Sigmoid colon (tissue), 6 donors: ENCODE measurements at regions not wholly inside any gene's neighbourhood (a gene's known extent, or its start where the extent isn't known, plus 50 kb on each side); places are given as distances from the start of the nearest gene placed in this dataset.

ENCODE experiments used
- DNase-seq: peaks from one replicate; pipeline ENCODE4 v3.0.0-alpha.2; 2019
- H3K27ac ChIP-seq, 4 donors: fragments of 200-600 bp; sonication (generic); one replicate each; pipeline ENCODE4 v1.5.1; 2016 to 2019; ENCODE audit warnings: mild to moderate bottlenecking in 1 of 4
- H3K27me3 ChIP-seq, 3 donors: fragments of 200-600 bp; sonication (generic); one replicate each; pipeline ENCODE4 v1.5.1; 2019; ENCODE audit warnings: mild to moderate bottlenecking in 1 of 3
- H3K36me3 ChIP-seq, 4 donors: fragments of 200-600 bp; sonication (generic); one replicate each; pipeline ENCODE4 v1.5.1; 2016 to 2019
- H3K4me1 ChIP-seq, 4 donors: fragments of 200-600 bp; sonication (generic); one replicate each; pipeline ENCODE4 v1.5.1; 2017 to 2019
- H3K4me3 ChIP-seq, 4 donors: fragments of 200-600 bp; sonication (generic); one replicate each; pipeline ENCODE4 v1.5.1; 2017 to 2019; ENCODE audit warnings: mild to moderate bottlenecking in 2 of 4, moderate library complexity in 1 of 4
- H3K9me3 ChIP-seq, 4 donors: fragments of 200-600 bp in 3 of 4; sonication (generic) in 3 of 4; one replicate each; pipeline versions ENCODE4 v1.5.1 to v1.6.1; 2013 to 2019
- EP300 ChIP-seq, 4 donors: sonication (generic); formaldehyde crosslinking; IDR thresholded peaks; one replicate each; pipeline ENCODE4 v1.6.1; 2017; ENCODE audit warnings: antibody characterized with exemption in 4 of 4
- POLR2A ChIP-seq, 2 donors: fragments of 450-650 bp; IDR thresholded peaks; one replicate each; pipeline ENCODE4 v1.6.1; 2016; ENCODE audit warnings: antibody characterized with exemption in 2 of 2, mild to moderate bottlenecking in 2 of 2, moderate library complexity in 2 of 2
- POLR2AphosphoS5 ChIP-seq, 4 donors: sonication (generic); formaldehyde crosslinking; IDR thresholded peaks; one replicate each; pipeline ENCODE4 v1.6.1; 2017; ENCODE audit warnings: antibody characterized with exemption in 4 of 4
- WGBS, 2 donors: extraction: QIAGEN DNeasy Blood & Tissue Kit; methylation state at CpG; one replicate each; pipeline ENCODE4 v1.1.7; 2013; 5-methylcytosine and 5-hydroxymethylcytosine counted together
- intact Hi-C: fragments of 100-400 bp; cut with DNase I; formaldehyde crosslinking; loops from one replicate; pipeline ENCODE4 v1.15.1; 2023
- TF ChIP-seq, protein P1 (sequence below), 4 experiments: fragments of 450-650 bp in 3 of 4; fragments of 200-600 bp in 1 of 4; IDR thresholded peaks; one replicate each; pipeline ENCODE4 v1.5.1; 2016 to 2019; ENCODE audit warnings: antibody characterized with exemption in 4 of 4, mild to moderate bottlenecking in 3 of 4, moderate library complexity in 2 of 4
- donor health status: healthy with polysubstance abuse.
- donor health status: healthy.

DNA sequence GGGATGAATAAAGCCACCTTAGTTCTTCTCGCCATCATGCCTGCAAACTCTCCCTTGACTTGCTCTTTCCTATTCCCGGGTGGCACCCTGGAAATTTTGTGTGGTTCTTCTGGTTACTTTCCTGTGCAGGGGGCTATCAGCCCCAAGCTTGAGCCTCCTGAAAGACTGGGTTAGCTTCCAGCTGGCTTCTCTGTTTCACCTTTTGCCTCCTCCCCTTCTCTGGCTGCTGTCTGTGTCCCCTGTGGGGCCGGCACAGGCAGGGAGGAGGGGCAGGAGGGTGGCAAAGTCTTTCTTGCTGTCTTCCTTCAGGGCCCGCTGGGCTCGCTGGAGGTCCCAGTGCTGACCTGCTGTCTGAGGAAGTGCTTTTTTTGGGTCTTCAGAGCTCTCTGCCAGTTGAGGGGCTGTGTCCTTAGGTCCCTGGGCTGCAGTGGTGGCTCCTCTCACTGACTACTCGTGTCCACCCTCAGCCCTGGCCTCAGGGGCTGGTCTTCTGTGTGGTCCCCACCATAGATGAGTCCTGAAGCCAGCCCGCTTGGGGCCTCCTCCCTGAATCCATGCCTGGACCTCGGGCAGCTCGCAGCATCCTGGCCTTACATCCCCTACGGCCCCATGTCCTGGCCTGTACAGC is 196.5 kb downstream of the KLF13 start:
- Histone ChIP-seq H3K27me3 (no peaks in the 10 kb centered on the region), H3K4me1 (no peaks in the 10 kb centered on the region), H3K27ac (no peak overlapping the region), H3K36me3 (no peaks in the 10 kb centered on the region), H3K4me3 (no peak overlapping the region), H3K9me3 (no peaks in the 10 kb centered on the region)
- 90 to 95% methylated on average over 10 of the region's 10 CpGs for WGBS, 2 donors
- intact Hi-C loops, result no loop called here
- TF ChIP-seq, protein P1, sequence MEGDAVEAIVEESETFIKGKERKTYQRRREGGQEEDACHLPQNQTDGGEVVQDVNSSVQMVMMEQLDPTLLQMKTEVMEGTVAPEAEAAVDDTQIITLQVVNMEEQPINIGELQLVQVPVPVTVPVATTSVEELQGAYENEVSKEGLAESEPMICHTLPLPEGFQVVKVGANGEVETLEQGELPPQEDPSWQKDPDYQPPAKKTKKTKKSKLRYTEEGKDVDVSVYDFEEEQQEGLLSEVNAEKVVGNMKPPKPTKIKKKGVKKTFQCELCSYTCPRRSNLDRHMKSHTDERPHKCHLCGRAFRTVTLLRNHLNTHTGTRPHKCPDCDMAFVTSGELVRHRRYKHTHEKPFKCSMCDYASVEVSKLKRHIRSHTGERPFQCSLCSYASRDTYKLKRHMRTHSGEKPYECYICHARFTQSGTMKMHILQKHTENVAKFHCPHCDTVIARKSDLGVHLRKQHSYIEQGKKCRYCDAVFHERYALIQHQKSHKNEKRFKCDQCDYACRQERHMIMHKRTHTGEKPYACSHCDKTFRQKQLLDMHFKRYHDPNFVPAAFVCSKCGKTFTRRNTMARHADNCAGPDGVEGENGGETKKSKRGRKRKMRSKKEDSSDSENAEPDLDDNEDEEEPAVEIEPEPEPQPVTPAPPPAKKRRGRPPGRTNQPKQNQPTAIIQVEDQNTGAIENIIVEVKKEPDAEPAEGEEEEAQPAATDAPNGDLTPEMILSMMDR (IDR thresholded peaks at IDR 0.05), result no peak
- no peak for TF ChIP-seq EP300 (IDR thresholded peaks at IDR 0.05)
- TF ChIP-seq POLR2AphosphoS5 (IDR thresholded peaks at IDR 0.05), result no peak
- TF ChIP-seq POLR2A (IDR thresholded peaks at IDR 0.05), result no peak
- DNase-seq, result no peak

GRCh38 chr15:31523655-31524049 is 197.0 kb downstream of the KLF13 start:
- Histone ChIP-seq H3K4me1 (no peaks in the 10 kb centered on the region), H3K27ac (no peak overlapping the region), H3K36me3 (no peaks in the 10 kb centered on the region), H3K4me3 (no peak overlapping the region), H3K27me3 (no peaks in the 10 kb centered on the region), H3K9me3 (no peaks in the 10 kb centered on the region)
- DNase-seq, result no peak
- intact Hi-C loops, result no loop called here
- TF ChIP-seq POLR2AphosphoS5 (IDR thresholded peaks at IDR 0.05) (no peak), POLR2A (IDR thresholded peaks at IDR 0.05) (no peak), EP300 (IDR thresholded peaks at IDR 0.05) (no peak)
- TF ChIP-seq, protein P1 (IDR thresholded peaks at IDR 0.05), result no peak
- WGBS, 2 donors, result 85 to 88% methylated on average over 5 of the region's 5 CpGs

GRCh38 chr15:31525185-31525695 is 198.6 kb downstream of the KLF13 start:
- no peak for DNase-seq
- intact Hi-C loops, result no loop called here

DNA sequence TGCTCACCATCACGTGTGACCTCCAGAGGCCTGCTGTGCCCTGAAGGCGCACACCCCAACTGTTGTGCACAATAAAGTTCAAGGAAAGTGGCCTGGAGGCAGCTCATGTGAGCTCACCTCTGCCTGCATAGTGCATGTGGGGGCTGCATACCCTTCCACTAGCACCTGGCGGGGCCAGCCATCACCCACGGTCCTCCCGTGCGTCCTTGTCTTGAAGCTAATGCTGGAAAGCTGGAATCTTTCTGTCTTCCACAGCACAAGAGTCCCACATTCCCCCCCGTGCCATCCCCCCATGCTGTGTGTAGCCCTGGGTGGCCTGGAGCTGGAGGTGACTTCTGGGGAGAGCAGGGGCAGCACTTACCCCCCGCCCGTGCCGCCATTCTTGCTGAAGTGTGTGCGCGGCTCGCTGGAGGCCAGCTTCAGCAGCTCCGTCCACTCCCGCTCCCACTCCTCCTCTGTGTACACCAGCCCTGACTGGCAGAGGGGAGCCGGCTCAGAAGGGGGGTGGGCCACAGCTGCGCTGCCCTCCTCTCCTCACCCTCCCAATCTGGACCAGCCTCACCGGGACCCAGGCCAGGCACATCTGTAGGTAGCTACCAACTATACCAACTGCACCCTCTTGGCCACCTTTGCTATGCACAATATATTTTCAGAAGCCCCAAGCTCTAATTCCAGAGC is 199.5 kb downstream of the KLF13 start:
- no peaks in the 10 kb centered on the region for H3K36me3 ChIP-seq
- no peaks in the 10 kb centered on the region for H3K9me3 ChIP-seq
- 90 to 96% methylated on average over 18 of the region's 18 CpGs for WGBS, 2 donors
- H3K4me1 ChIP-seq, result no peaks in the 10 kb centered on the region
- intact Hi-C loops, result no loop called here
- TF ChIP-seq POLR2A (IDR thresholded peaks at IDR 0.05) (no peak), EP300 (IDR thresholded peaks at IDR 0.05) (no peak), POLR2AphosphoS5 (IDR thresholded peaks at IDR 0.05) (no peak)
- TF ChIP-seq, protein P1 (IDR thresholded peaks at IDR 0.05), result no peak
- H3K27me3 ChIP-seq, result no peaks in the 10 kb centered on the region
- no peak overlapping the region for H3K4me3 ChIP-seq
- no peak for DNase-seq
- no peak overlapping the region for H3K27ac ChIP-seq

More at GRCh38 chr15:31525185-31525695, 198.6 kb downstream of the KLF13 start:
- no peaks in the 10 kb centered on the region for H3K36me3 ChIP-seq
- H3K27me3 ChIP-seq, result no peaks in the 10 kb centered on the region
- no peaks in the 10 kb centered on the region for H3K4me1 ChIP-seq
- H3K27ac ChIP-seq, result no peak overlapping the region
- H3K4me3 ChIP-seq, result no peak overlapping the region
- TF ChIP-seq POLR2AphosphoS5 (IDR thresholded peaks at IDR 0.05) (no peak), POLR2A (IDR thresholded peaks at IDR 0.05) (no peak), EP300 (IDR thresholded peaks at IDR 0.05) (no peak)
- TF ChIP-seq, protein P1 (IDR thresholded peaks at IDR 0.05), result no peak
- 94% methylated on average over 8 of the region's 8 CpGs for WGBS, 2 donors
- H3K9me3 ChIP-seq, result no peaks in the 10 kb centered on the region
